ENCODE measurements at regions not wholly inside any gene's neighbourhood (a gene's known extent, or its start where the extent isn't known, plus 50 kb on each side); places are given as distances from the start of the nearest gene placed in this dataset.

- DNase-seq (ENCODE audit: low spot score), result no peak
- Histone ChIP-seq H3K27me3 (no peaks in the 10 kb centered on the region), H3K9me2 (replicated peaks; ENCODE audit: insufficient read depth) (no peaks in the 10 kb centered on the region), H4K20me1 (ENCODE audit: insufficient read depth, poor library complexity, severe bottlenecking) (no peaks in the 10 kb centered on the region), H2AFZ (no peak overlapping the region), H3K27ac (no peak overlapping the region), H3K36me3 (replicated peaks; ENCODE audit: insufficient read depth, low read depth) (no peaks in the 10 kb centered on the region), H3K9me3 (ENCODE audit: low read depth) (no peaks in the 10 kb centered on the region), H3K79me2 (no peaks in the 10 kb centered on the region), H3K4me2 (no peak overlapping the region), H3K4me1 (ENCODE audit: insufficient read depth) (peaks cover 28% of the 10 kb centered on the region), H3K4me3 (no peak overlapping the region)
- WGBS (ENCODE audit: low lambda C conversion rate, missing lambda C conversion rate), result 94% methylated on average over 11 of the region's 11 CpGs
- TF ChIP-seq CTCF (IDR thresholded peaks at IDR 0.05; ENCODE audit: poor library complexity), result no peak
- TF ChIP-seq EZH2phosphoT487 (IDR thresholded peaks at IDR 0.05; ENCODE audit: low read depth, severe bottlenecking, unreplicated experiment), result no peak
- TF ChIP-seq EZH2 (IDR thresholded peaks at IDR 0.05; ENCODE audit: borderline replicate concordance), result no peak
Measured at GRCh38 chr1:229105822-229106525, 164.9 kb upstream of the RAB4A start.

- Histone ChIP-seq H3K4me3 (no peak overlapping the region), H3K27me3 (no peaks in the 10 kb centered on the region), H3K79me2 (no peaks in the 10 kb centered on the region), H3K9me3 (ENCODE audit: low read depth) (no peaks in the 10 kb centered on the region), H3K27ac (no peak overlapping the region), H2AFZ (no peak overlapping the region), H3K4me1 (ENCODE audit: insufficient read depth) (peaks cover 28% of the 10 kb centered on the region), H3K9me2 (replicated peaks; ENCODE audit: insufficient read depth) (no peaks in the 10 kb centered on the region), H3K4me2 (no peak overlapping the region), H4K20me1 (ENCODE audit: insufficient read depth, poor library complexity, severe bottlenecking) (no peaks in the 10 kb centered on the region), H3K36me3 (replicated peaks; ENCODE audit: insufficient read depth, low read depth) (no peaks in the 10 kb centered on the region)
- TF ChIP-seq CTCF (IDR thresholded peaks at IDR 0.05; ENCODE audit: poor library complexity), result no peak
- TF ChIP-seq EZH2 (IDR thresholded peaks at IDR 0.05; ENCODE audit: borderline replicate concordance), result no peak
- TF ChIP-seq EZH2phosphoT487 (IDR thresholded peaks at IDR 0.05; ENCODE audit: low read depth, severe bottlenecking, unreplicated experiment), result no peak
- WGBS (ENCODE audit: low lambda C conversion rate, missing lambda C conversion rate), result 82% methylated on average over 7 of the region's 7 CpGs
- DNase-seq (ENCODE audit: low spot score), result no peak
Measured at GRCh38 chr1:229106526-229107125, 164.3 kb upstream of the RAB4A start.

GRCh38 chr1:229107304-229107815 is 163.6 kb upstream of the RAB4A start:
- Histone ChIP-seq H4K20me1 (ENCODE audit: insufficient read depth, poor library complexity, severe bottlenecking) (no peaks in the 10 kb centered on the region), H3K9me3 (ENCODE audit: low read depth) (no peaks in the 10 kb centered on the region), H3K4me2 (no peak overlapping the region), H3K36me3 (replicated peaks; ENCODE audit: insufficient read depth, low read depth) (no peaks in the 10 kb centered on the region), H3K4me1 (ENCODE audit: insufficient read depth) (peaks cover 28% of the 10 kb centered on the region), H3K9me2 (replicated peaks; ENCODE audit: insufficient read depth) (no peaks in the 10 kb centered on the region), H3K4me3 (no peak overlapping the region), H3K27ac (no peak overlapping the region), H3K79me2 (no peaks in the 10 kb centered on the region), H3K27me3 (no peaks in the 10 kb centered on the region), H2AFZ (no peak overlapping the region)
- 79% methylated on average over 6 of the region's 6 CpGs for whole genome bisulfite sequencing (ENCODE audit: low lambda C conversion rate, missing lambda C conversion rate)
- TF ChIP-seq EZH2phosphoT487 (IDR thresholded peaks at IDR 0.05; ENCODE audit: low read depth, severe bottlenecking, unreplicated experiment), result no peak
- TF ChIP-seq EZH2 (IDR thresholded peaks at IDR 0.05; ENCODE audit: borderline replicate concordance), result no peak
- TF ChIP-seq CTCF (IDR thresholded peaks at IDR 0.05; ENCODE audit: poor library complexity), result no peak
- DNase-seq (ENCODE audit: low spot score), result no peak

Measured in hepatocyte (in vitro differentiated cells).